GM19240 (cell line): ENCODE measurements at regions not wholly inside any gene's neighbourhood (a gene's known extent, or its start where the extent isn't known, plus 50 kb on each side); places are given as distances from the start of the nearest gene placed in this dataset.
"Not testable (repeated sequence)": the region's sequence is repeated elsewhere in the genome, so short reads cannot be mapped to it uniquely, and the experiment has no call there.

Experiments
- DNase-seq: peaks from one replicate; pipeline ENCODE4 v3.0.0; 2011; ENCODE audit warnings: low spot score; ENCODE audit not compliant: insufficient read length

DNA sequence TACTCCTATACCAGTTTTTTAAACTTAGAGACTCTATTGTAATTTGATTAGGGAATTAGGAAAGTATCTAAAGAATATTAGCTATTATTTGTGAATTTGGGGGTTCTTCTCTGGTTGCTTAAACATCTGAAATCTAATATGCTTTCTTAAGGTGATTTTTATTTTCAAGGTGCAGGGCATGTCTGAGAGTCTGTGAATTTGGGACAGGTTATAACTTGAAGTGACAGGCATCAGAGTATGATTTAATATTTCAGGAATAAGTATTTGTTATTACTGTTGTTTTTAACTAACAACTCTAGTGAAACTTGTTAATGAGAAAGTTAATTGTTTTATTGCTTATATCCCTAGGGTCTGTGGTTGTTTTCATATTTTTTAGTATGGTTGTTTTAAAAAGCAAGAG is 321.6 kb upstream of the EPHA3 start:
- no peak for DNase-seq

DNA sequence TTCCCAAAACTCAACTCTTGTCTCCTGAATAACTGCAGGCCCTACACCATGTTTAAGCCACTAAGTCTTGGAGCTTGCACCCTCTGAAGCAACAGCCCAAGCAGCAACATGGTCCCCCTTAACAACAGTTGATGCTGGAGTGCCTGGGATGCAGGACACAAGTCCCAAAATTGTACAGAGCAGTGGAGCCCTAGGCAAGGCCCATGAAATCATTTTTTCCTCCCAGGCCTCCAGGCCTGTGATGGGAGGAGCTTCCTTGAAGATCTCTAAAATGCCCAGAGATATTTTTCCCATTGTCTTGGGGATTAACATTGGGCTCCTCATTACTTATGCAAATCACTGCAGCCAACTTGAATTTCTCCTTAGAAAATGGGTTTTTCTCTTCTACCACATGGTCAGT is 311.9 kb upstream of the EPHA3 start:
- DNase-seq = no peak

DNA sequence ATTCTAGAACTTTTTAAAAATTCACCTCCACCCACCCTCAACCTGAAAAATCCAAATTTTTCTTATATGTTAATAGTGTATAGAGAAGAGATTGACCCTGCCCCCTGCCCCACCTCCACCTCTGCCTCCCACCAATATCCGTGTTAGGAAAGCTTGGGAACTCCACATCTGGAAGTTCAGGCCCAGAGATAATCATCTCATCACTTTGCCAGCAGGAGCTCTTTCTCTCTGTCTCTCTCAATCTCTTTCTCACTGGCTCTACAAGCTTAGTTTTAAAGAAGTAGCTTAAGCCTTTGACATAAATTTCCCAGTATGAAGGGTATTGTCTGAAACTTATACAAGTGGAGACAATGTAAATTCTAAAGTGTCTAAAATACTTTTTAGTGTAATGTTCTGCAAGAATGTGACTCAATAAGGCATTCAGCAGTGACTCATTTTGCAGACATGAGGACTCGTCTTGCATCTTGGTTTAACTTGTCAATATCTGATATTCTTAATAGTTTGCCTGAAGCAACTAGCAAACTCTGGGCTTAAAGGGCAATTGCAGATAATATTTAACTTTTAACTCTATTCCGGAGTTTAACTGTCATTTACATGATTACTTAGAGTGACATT is 299.8 kb upstream of the EPHA3 start:
- no peak for DNase-seq

DNA sequence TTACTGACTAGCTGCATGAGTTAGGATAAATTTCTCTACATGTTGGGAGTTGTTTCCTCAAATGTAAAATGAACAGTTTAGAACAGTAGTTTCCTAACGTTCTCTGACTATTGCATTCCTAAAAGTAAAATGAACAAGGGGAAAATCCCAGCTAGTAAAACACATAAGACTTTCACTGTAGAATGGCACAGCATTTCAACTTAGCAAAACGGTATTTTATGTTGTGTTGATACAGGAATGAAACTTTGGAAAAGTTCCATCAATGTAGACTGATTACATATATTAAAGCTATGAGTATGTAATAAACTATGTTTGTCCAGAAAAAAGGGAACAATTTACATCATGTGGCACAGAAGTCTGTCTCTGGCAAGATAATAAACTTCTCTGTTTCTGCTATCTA is 297.4 kb upstream of the EPHA3 start:
- no peak for DNase-seq

DNA sequence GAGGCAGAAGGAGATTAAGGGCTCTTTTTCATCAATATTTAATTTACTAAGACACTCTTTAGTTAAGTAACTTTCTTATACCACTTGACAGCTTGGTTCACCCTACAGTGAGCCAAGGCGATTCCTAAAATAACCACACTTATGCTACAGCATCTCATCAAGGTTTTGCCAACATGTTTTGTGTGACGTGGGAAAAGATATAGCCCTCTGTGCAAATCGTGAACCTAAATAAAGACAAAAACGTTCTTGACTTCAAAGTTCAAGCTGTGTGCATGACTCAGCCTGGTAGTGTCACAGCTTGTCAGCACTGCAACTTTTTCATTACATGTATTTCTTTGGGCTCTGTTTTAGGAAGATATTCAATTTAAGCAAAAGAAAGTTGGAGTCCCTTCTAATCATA is 297.0 kb upstream of the EPHA3 start:
- DNase-seq = no peak

DNA sequence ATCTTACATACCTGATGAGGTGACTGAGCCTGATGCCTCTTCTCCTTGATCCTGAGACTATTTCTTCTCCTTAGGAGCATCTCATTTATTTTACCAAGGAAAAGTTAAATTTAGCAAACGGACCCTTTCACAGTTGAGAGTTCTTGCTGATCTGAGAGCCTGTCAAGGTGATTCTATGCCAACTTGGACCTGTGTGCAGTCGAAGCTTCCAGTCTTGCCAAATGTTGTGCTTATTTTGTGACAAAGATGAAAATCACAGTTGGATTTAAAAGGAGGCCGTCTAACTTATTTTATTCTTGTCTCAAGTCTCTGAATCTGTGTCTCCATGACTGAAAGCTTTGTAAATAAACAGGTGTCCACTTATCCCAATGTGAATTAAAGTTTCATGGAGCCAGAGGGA is 296.3 kb upstream of the EPHA3 start:
- DNase-seq = no peak

DNA sequence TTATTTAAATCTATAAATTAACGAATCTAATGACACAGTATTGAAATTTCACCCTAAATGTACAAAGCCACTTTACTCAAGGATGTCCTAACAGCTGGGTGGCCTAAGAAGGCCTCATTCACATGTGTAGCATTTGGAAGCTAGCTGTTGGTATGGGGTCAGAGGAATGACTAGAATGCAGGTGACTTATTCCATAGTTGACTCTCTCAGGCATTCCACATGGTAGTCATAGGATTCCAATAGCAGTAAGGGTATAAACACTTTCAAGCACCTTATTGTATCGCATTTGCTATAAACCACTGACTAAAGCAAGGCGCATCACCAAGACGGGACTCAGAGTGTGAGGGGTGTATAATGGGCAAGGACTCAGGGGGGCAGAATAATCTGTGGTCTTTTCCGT is 294.8 kb upstream of the EPHA3 start:
- DNase-seq = no peak

DNA sequence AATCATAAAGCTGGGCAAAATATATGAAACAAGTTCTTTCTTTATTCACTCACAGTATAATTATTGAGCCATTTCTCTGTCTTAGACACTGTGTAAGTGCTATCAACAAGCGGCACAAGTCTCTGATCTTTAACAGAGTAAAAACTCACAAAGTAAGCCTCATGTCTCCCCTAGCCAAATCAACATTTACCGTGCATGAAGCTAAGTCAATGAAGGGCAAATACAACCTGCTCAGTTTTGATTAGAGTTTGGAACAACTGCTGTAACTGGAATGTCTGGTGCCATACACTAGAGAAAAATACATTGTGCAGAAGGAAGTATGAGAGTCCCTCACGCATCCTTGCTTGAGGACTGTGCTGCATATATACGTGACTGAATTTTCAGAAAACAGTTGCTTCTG is 291.0 kb upstream of the EPHA3 start:
- no peak for DNase-seq

DNA sequence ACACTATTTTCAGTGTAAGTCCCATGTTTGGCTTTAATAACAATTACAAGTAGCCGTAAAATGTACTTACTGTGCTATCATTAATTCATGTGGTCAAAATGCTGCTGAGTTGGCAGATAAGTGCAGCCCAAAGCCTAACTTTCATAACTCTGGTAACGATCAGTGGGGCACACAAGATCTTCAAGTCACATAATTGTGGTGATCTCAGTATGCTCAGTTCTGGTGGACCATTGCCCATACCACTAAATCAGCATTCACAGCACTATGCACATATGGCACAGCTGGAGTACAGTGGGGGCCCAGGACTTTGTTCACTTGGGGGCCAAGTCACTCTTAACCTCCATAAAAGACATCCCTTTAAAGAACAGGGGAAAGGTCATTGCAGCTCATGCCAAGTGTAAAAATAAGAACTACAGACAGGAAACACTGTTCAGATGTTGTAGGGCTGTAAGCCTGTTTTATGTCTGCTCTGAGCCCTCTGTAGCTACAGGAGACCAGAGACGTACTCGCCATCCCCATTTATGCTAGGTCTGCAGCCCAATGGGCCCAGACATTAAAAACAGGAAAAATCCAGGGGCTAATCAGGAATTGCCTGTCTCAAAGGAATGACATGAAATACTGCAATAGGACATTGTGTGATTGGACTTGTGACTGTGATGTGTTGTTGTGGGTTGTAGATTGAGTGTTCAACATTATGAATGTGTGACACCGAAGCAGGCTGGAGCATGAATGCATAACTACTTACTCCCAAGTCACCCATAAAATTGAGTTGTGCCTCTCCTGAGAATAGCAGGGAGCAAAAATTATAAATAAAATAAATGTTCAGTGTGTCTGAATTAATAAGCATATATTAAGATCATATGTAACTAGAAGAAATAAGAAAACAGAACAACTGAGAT is 282.5 kb upstream of the EPHA3 start:
- no peak for DNase-seq

DNA sequence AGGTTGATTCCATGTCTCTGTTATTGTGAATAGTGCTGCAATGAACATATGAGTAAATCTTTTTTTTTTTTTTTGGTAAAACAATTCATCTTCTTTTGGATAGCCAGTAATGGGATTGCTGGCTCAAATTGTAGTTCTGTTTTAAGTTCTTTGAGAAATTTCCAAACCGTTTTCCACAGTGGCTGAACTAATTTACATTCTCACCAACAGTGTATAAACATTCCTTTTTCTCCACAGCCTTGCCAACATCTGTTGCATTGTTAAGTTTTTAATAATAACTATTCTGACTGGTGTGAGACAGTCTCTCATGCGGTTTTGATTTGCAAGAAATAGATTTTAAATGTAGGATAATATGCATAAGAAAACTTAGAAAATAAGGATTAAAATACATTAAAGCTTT is 279.0 kb upstream of the EPHA3 start:
- DNase-seq = no peak

DNA sequence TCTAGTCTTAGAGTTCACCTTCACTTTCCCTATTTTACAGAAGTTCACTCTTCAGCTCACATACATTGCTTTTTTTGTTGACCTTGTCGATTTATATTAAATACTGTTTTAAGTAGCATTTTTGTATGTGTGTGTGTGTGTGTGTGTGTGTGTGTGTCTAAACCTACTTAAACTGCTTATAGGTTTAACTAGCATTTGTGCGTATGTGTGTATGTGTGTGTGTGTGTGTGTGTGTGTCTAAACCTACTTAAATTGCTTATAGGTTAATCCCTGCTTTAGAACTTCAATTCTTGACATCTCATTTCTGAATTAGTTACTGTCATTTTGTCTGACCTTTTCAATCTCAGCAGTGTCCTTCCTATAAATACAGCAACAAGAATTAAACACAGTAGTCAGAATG is 254.8 kb upstream of the EPHA3 start:
- DNase-seq = no peak

DNA sequence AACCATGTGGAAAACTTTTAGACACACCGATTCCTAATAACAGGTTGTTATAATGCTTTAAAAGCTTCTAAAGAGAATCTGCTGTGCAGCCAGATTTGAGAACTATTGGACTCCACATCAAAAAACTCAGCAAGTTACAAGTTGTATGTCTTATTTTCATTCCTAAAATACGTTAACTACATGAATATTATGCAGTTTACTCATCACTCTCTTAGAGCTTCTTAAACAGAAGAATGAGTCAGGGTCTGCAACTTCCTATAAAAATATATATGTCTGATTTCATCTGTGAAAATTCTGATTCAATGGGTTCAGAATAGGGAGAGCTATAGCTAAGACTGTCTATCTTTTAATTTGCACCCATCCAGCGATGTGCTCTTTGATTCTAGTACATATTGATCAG is 244.2 kb upstream of the EPHA3 start:
- no peak for DNase-seq

DNA sequence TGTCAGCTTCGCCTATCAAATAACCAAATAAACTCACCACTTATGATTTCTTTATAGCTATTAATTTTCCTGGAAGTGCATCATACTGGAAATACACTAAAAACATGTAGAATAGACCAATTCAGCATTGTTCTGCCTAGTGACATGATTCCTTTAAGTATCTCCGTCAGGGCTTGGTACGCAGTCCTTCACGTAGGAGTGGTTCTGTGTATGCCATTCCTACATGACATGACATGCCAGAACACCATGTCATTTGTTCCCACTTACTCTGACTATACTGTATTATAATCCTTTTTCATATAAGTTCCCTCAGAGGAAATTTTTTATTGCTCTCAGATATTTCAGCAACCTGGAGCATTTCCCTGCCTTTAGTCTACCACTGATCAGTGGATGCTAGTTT is 230.7 kb upstream of the EPHA3 start:
- DNase-seq = no peak

DNA sequence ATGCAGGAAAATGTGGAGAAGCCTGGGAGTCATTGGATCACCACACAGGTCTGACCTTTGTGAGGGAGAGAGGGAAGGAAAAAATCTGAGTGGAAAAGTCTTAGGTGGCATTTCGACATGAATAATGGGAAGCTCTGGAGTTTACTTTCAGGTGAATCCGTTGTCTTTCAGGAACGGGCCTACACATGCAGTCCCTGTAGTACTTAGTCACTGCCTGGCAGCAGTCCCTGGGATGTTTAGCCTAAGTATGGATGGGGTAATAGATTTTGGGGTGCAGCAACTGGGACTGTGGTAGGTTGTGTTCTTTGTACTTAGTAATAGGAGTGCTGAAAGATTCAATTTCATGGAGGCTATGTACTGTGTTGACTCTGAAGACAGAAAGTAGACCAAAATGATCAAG is 227.5 kb upstream of the EPHA3 start:
- DNase-seq = no peak

DNA sequence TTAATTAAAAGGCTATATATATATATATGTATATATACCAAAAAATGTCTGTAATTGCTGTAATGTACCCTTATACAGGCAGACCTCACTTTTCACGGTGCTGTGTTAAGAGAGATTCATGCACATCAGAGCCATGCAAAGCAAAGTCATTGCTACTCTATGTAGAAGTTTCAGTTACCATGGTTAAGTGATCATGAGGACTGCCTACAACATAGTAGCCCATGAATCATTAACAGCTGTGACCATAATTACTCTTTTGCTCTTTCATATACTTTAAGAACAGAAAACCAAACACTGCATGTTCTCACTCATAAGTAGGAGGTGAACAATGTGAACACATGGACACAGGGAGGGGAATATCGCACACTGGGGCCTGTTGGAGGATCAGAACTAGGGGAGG is 225.3 kb upstream of the EPHA3 start:
- DNase-seq = no peak

DNA sequence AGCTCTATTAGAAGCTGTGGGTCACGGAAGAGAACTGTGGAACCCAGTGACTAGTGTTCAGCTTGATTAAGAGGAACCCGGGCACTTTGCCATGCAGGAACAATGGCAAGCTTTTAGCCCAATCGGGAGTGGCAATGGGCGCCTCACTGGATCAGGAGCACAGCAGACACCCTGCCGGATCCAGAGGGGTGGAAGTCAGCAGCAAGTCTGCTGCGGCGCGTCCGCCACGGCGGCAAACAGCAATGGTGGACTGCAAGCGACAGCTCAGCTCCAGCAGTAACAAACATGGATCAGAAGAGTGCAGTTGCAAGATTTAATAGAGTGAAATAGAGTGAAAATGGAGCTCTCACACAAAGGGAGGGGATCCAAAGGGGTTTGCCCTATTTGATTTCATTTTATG is 220.8 kb upstream of the EPHA3 start:
- DNase-seq = not testable (repeated sequence)

DNA sequence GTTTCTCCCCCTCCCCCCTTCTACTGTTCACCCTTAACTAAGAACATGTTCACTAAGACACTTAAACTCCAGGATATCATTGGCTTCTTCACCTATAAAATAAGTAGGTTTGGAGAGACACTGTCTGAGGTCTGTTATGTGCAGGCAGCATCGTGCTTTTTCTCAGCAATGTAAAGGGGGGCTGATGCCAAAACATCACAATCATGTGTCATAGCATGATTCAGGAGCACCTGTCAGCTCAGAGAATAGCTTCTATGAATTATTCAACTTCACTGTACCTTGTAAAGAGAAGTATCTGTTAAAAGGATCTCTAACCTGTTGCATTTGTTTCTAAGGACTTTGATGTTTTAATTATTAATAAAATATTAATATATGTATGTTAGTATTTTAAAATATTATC is 211.4 kb upstream of the EPHA3 start:
- DNase-seq = no peak

DNA sequence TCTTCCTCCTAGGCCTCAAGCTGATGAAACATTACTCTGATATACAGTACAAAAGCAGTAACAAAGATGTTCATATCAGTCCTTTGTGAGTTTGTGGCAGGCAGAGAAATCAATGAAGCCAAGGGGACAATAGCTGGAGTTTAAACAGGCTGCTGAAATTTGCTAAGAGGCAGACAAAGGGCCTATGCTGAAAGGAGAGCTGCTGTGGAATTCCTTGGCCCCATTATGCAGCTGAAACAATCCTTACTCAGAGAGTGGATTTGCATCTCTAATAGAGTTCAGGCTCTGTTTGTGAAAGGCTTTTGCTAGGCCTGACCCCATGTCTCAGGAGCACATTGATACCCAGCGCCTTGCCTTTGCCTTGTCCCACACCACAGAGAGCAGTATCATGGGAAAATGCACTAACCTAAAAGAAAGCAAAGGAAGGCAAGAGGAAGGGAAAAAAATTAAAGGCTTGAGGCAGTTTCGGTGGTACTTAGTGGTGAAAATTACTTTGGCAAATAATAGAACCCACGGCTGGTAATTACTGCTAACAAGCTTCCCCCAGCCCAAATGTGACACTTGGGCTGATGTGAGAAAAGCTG is 195.0 kb upstream of the EPHA3 start:
- DNase-seq = no peak

DNA sequence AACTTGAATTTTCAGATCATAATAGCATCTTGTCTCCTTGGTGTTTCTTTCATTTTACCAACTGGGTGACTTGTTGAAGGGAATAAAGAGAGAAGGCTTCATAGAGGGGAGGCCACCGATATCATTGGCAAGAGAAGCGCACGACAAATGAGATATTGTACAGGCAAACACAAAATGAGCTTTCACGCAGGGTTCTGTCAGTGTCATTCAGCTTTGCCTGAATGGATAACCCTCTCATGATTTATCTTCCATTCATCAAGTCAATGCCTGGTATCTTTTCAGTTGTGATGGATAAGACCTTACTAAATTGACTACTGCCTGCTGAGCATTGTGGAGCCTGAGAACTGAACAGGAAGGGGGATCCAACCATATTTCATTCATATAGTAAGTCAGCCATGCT is 188.6 kb upstream of the EPHA3 start:
- no peak for DNase-seq

DNA sequence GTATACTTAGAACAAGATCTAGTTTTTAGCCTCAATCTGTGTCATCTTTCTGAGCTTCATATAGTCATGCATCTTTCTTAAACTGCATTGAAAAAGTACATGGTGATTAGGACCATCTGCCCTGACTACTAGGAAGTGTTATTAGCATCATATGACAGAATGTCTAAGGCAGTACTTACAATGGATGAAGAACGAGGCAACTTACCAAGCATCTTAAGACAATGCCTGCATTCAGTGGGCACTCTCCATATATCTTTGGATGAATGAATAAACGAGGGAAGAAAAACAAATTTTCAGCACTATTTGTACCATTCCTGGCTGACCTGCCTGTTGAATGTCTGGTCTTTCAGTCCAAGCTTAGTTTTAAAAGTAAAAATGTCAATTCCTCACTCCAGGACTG is 185.4 kb upstream of the EPHA3 start:
- DNase-seq = no peak

DNA sequence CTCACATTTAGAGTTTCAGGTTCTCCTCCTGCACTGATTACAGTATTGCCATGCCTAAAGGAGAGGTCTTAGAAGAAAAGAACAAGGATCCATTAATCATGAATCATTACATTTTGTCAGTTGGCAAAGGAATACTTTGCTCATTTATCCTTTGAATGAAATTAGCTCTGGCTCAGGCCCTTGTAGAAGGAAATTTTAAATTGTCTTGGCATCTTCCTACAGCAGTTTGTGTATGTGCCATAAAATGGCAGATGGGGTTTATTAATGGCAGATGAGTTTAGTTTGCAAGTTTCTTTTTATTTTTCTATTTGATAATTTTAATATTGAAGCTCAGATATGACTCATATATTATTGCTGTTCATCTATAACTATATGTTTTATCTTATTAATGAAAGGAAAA is 181.2 kb upstream of the EPHA3 start:
- no peak for DNase-seq

DNA sequence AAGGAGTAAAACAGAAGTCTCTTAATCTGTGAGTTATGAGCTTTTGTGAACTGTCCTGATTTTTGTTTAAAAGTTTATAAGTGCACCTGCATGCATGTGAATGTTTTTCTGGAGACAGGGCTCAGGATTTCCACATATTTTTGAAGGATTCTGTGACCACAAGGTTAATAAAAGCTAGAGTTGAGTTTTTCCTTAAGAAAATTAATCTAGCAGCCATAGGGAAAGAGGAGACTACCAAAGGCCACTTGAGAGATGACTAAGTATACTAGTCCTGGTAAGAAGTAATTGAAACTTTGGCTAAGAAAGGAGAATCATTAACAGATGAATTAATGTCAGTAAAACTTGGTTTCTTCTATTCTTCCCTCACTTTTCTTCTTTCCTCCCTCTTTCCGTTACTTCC is 176.8 kb upstream of the EPHA3 start:
- DNase-seq = no peak

DNA sequence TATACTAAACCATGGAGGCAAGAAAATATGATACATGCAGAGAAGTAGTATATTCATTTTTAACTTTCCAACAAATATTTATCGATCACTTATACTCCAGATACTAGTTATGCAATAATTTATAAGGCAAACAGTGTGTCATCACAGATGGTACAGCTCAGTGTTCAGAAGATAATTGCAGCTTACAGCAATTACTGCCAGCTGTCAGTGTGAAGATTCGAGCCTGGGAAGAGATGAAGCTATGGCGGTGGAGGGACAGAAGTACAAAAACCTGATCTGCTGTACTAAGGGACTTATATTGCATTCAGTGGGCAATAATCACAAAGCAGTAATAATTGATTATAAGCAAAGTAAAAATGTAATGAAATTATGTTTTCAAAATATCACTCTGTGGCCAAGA is 170.6 kb upstream of the EPHA3 start:
- DNase-seq = no peak
